Activated T-helper 1 cell treated with anti-CD3 and anti-CD28 coated beads, Interleukin-12 subunit alpha, Interleukin-12 subunit beta, Interleukin-2, Interleukin-4 antibody, amounts not matched to agents 30 ng/mL and 10 ng/mL and 1 ng/mL, durations not matched to agents 14 hours and 24 hours and 36 hours (primary cell): ENCODE measurements at regions not wholly inside any gene's neighbourhood (a gene's known extent, or its start where the extent isn't known, plus 50 kb on each side); places are given as distances from the start of the nearest gene placed in this dataset.

Source experiments
- DNase-seq: peaks from one replicate; pipeline ENCODE4 v3.0.0; 2021; ENCODE audit warnings: low spot score
- H3K27ac Mint-ChIP-seq: one replicate; pipeline ENCODE4 v1.8.0; 2021; ENCODE audit warnings: mild to moderate bottlenecking, mixed read lengths
- H3K27me3 Mint-ChIP-seq: one replicate; pipeline ENCODE4 v1.8.0; 2022; ENCODE audit warnings: mild to moderate bottlenecking, moderate library complexity, mixed read lengths; ENCODE audit not compliant: insufficient read depth
- H3K36me3 Mint-ChIP-seq: one replicate; pipeline ENCODE4 v1.8.0; 2021; ENCODE audit warnings: low read depth, mixed read lengths
- H3K4me1 Mint-ChIP-seq: one replicate; pipeline ENCODE4 v1.8.0; 2021; ENCODE audit warnings: low read depth, mixed read lengths
- H3K4me3 Mint-ChIP-seq: one replicate; pipeline ENCODE4 v1.8.0; 2021; ENCODE audit warnings: mild to moderate bottlenecking, moderate library complexity, mixed read lengths
- H3K9me3 Mint-ChIP-seq: one replicate; pipeline ENCODE4 v1.8.0; 2021; ENCODE audit warnings: mixed read lengths
- intact Hi-C: fragments of 100-400 bp; cut with micrococcal nuclease; formaldehyde crosslinking; loops from one replicate; pipeline ENCODE4 v1.15.1; 2024

DNA sequence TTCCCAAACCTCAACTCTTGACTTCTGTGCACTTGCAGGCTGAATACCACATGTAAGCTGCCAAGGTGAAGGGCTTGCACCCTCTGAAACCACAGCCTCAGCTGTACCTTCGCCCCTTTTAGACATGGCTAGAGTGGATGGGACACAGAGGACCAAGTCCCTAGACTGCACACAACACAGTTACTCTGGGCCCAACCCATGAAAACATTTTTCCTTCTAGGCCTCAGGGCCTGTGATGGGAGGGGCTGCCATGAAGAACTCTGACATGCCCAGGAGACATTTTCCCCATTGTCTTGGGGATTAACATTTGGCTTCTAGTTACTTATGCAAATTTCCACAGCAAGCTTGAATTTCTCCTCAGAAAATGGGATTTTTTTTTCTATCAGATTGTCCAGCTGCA, 331.0 kb upstream of the RGMB start:
- Mint-ChIP-seq H3K4me1 (no peaks in the 10 kb centered on the region), H3K9me3 (peaks cover 22% of the 10 kb centered on the region)
- intact Hi-C loops, result no loop called here

DNA sequence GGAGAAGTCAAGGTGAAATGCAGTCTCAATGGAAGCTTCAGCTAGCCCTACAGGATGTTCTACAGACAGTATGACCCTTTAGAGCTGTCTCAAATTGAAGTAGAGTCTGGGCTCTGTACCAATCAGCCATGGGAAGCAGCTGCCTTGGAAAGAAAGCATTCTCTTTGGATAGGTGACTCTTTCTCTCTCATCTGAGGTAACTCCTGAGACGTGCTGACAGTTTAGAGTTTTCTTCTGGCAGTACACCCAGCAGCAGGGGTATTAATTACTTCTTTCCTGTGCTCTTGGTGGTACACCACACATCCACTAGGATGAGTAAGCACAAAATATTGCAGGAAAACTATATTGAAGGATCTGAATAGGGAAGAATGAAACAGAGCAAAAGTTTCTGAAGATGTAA, 329.6 kb upstream of the RGMB start:
- H3K36me3 Mint-ChIP-seq, result no peaks in the 10 kb centered on the region
- intact Hi-C loops, result no loop called here
- H3K27me3 Mint-ChIP-seq, result no peaks in the 10 kb centered on the region
- no peak overlapping the region for H3K27ac Mint-ChIP-seq
- no peaks in the 10 kb centered on the region for H3K4me1 Mint-ChIP-seq
- H3K9me3 Mint-ChIP-seq, result peaks cover 22% of the 10 kb centered on the region
- no peak for DNase-seq
- no peak overlapping the region for H3K4me3 Mint-ChIP-seq

More for the DNA sequence above, 331.0 kb upstream of the RGMB start:
- no peak for DNase-seq
- Mint-ChIP-seq H3K4me3 (no peak overlapping the region), H3K27me3 (no peaks in the 10 kb centered on the region), H3K36me3 (no peaks in the 10 kb centered on the region), H3K27ac (no peak overlapping the region)

- H3K4me1 Mint-ChIP-seq, result no peaks in the 10 kb centered on the region
- H3K36me3 Mint-ChIP-seq, result no peaks in the 10 kb centered on the region
- H3K4me3 Mint-ChIP-seq, result no peak overlapping the region
- no peak for DNase-seq
- H3K9me3 Mint-ChIP-seq, result no peaks in the 10 kb centered on the region
- no peak overlapping the region for H3K27ac Mint-ChIP-seq
- no peaks in the 10 kb centered on the region for H3K27me3 Mint-ChIP-seq
- intact Hi-C loops, result no loop called here
Observed at GRCh38 chr5:98453296-98453695, 320.2 kb upstream of the RGMB start.

GRCh38 chr5:98454407-98454806, 319.1 kb upstream of the RGMB start:
- H3K9me3 Mint-ChIP-seq, result no peaks in the 10 kb centered on the region
- no peak for DNase-seq
- intact Hi-C loops, result no loop called here
- H3K4me1 Mint-ChIP-seq, result no peaks in the 10 kb centered on the region
- H3K27me3 Mint-ChIP-seq, result no peaks in the 10 kb centered on the region
- no peaks in the 10 kb centered on the region for H3K36me3 Mint-ChIP-seq
- no peak overlapping the region for H3K27ac Mint-ChIP-seq
- H3K4me3 Mint-ChIP-seq, result no peak overlapping the region

DNA sequence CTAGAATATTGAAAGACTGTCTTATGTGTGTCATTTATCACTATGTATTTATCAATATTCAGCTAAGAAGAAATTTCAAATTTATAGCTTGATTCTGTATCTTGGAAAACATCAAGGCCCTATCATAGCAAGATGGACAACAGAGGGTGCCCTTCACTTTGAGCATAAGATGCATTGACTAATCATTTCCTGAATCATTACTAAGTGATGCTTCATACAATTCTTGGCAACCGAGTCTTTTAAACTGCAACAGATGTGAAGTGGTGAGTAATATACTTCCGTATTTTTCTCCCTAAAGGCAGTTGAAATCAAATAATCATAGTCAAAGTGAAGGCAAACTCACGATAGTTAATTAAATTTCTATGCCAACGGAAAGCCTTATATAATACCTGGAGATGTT, 318.6 kb upstream of the RGMB start:
- intact Hi-C loops, result no loop called here
- no peaks in the 10 kb centered on the region for H3K27me3 Mint-ChIP-seq
- DNase-seq, result no peak
- H3K4me3 Mint-ChIP-seq, result no peak overlapping the region
- H3K4me1 Mint-ChIP-seq, result no peaks in the 10 kb centered on the region
- no peaks in the 10 kb centered on the region for H3K9me3 Mint-ChIP-seq
- H3K27ac Mint-ChIP-seq, result no peak overlapping the region
- no peaks in the 10 kb centered on the region for H3K36me3 Mint-ChIP-seq

DNA sequence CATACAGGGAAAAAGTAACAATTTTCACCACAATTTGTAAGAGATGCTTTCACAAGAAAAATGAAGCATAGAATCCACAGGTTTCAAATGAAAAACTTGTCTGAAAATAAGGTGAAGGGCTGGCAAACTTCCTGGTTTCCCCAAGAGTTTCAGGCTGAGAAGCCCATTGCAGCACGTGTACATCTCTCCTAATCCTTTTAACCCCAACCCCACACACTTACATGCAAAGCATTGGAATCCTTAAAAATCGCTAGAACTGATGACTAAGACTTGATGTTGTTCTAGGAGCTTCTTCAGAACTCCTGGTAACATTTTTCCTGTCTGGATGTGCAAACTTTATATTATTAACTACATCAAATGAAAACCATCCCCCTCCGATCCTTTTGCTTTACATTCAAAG, 317.8 kb upstream of the RGMB start:
- H3K36me3 Mint-ChIP-seq, result no peaks in the 10 kb centered on the region
- H3K4me1 Mint-ChIP-seq, result no peaks in the 10 kb centered on the region
- H3K4me3 Mint-ChIP-seq, result no peak overlapping the region

DNA sequence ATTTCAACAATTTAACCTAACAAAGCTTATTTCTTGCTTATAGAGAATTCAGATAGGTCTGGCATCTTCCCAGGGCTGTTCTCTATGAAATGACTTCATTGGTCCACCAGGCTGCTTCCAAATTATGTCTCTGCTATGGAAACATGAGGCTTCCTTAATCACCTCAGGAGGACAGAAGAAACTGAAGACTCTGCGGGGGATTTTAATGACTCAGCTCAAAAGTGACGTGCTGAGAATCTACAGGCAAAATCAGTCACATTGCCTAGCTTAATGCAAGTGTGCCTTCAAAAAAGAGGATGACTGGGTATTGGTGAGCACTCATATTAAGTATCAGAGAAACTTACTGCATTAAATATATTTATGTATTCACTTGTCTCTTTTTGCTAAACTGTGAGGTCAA, 315.5 kb upstream of the RGMB start:
- no peak overlapping the region for H3K27ac Mint-ChIP-seq
- H3K4me1 Mint-ChIP-seq, result no peaks in the 10 kb centered on the region
- H3K36me3 Mint-ChIP-seq, result no peaks in the 10 kb centered on the region
- DNase-seq, result no peak
- H3K27me3 Mint-ChIP-seq, result no peaks in the 10 kb centered on the region
- no peaks in the 10 kb centered on the region for H3K9me3 Mint-ChIP-seq
- intact Hi-C loops, result no loop called here
- no peak overlapping the region for H3K4me3 Mint-ChIP-seq

More for the DNA sequence above, 317.8 kb upstream of the RGMB start:
- Mint-ChIP-seq H3K27ac (no peak overlapping the region), H3K9me3 (no peaks in the 10 kb centered on the region), H3K27me3 (no peaks in the 10 kb centered on the region)
- intact Hi-C loops, result no loop called here
- DNase-seq, result no peak

GRCh38 chr5:98458726-98459125, 314.7 kb upstream of the RGMB start:
- DNase-seq, result no peak
- no peaks in the 10 kb centered on the region for H3K27me3 Mint-ChIP-seq
- H3K27ac Mint-ChIP-seq, result no peak overlapping the region
- H3K9me3 Mint-ChIP-seq, result no peaks in the 10 kb centered on the region
- no peaks in the 10 kb centered on the region for H3K36me3 Mint-ChIP-seq
- intact Hi-C loops, result no loop called here
- H3K4me1 Mint-ChIP-seq, result no peaks in the 10 kb centered on the region
- no peak overlapping the region for H3K4me3 Mint-ChIP-seq

GRCh38 chr5:98460536-98460935, 312.9 kb upstream of the RGMB start:
- H3K4me3 Mint-ChIP-seq, result no peak overlapping the region
- no peak overlapping the region for H3K27ac Mint-ChIP-seq
- intact Hi-C loops, result no loop called here

DNA sequence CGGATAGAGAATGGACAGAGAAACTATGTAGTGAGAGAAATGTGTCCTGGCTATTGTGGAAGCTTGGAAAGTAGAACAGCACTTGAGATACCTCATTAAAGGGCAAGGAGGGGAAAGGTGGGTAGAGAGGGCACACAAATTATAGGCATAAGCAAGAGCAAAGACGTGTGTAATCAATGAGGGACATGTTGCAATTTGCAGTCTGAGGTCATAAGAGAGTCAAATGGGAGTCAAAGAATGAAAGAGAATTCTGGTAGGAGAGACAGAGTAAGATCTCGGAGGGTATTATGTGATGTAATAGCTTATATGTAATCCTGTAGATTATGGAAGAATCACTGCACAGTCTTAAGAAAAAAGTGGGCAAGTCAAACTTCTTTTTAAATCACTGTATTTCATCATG, 312.0 kb upstream of the RGMB start:
- H3K36me3 Mint-ChIP-seq, result no peaks in the 10 kb centered on the region
- DNase-seq, result no peak
- no peak overlapping the region for H3K27ac Mint-ChIP-seq
- intact Hi-C loops, result no loop called here
- H3K27me3 Mint-ChIP-seq, result no peaks in the 10 kb centered on the region
- no peaks in the 10 kb centered on the region for H3K4me1 Mint-ChIP-seq
- no peaks in the 10 kb centered on the region for H3K9me3 Mint-ChIP-seq
- H3K4me3 Mint-ChIP-seq, result no peak overlapping the region

More at GRCh38 chr5:98460536-98460935, 312.9 kb upstream of the RGMB start:
- no peaks in the 10 kb centered on the region for H3K36me3 Mint-ChIP-seq
- no peak for DNase-seq
- no peaks in the 10 kb centered on the region for H3K4me1 Mint-ChIP-seq
- H3K9me3 Mint-ChIP-seq, result no peaks in the 10 kb centered on the region
- no peaks in the 10 kb centered on the region for H3K27me3 Mint-ChIP-seq

GRCh38 chr5:98463222-98463621, 310.2 kb upstream of the RGMB start:
- intact Hi-C loops, result no loop called here
- no peaks in the 10 kb centered on the region for H3K4me1 Mint-ChIP-seq
- no peaks in the 10 kb centered on the region for H3K9me3 Mint-ChIP-seq
- H3K36me3 Mint-ChIP-seq, result no peaks in the 10 kb centered on the region
- H3K4me3 Mint-ChIP-seq, result no peak overlapping the region
- H3K27me3 Mint-ChIP-seq, result no peaks in the 10 kb centered on the region
- H3K27ac Mint-ChIP-seq, result no peak overlapping the region
- no peak for DNase-seq

- no peak for DNase-seq
- Mint-ChIP-seq H3K4me1 (no peaks in the 10 kb centered on the region), H3K9me3 (no peaks in the 10 kb centered on the region), H3K4me3 (no peak overlapping the region), H3K27ac (no peak overlapping the region), H3K36me3 (no peaks in the 10 kb centered on the region), H3K27me3 (no peaks in the 10 kb centered on the region)
- intact Hi-C loops, result no loop called here
Observed at GRCh38 chr5:98463676-98464075, 309.8 kb upstream of the RGMB start.

DNA sequence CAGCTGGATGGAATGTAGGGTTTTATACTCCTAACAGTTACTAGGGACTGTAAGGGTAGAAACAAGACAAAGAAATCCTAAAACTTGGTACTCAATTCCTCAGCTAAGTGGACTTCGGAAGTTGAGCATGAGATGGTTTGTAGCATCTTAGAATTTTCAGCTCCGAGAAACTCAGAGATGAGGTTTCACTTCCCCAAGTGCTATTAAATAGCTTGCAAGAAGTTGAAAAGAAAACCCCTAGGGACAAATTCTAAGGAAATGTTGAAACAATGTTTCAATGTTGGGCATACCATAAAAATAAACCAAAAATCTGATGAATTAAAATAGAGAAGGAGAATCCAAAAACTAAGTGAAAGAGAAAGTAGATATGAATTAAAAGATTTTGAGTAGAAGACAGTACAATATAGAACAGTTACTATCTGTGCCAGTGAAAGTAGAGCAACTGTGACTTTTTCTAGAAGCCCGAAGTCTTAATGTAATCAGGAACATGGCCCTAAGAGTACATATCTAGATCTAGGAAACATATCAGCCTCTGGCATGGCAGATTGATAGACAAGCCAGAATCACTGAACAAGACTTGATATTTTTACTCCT, 308.6 kb upstream of the RGMB start:
- Mint-ChIP-seq H3K27me3 (no peaks in the 10 kb centered on the region), H3K36me3 (no peaks in the 10 kb centered on the region), H3K27ac (no peak overlapping the region), H3K4me1 (no peaks in the 10 kb centered on the region), H3K9me3 (no peaks in the 10 kb centered on the region), H3K4me3 (no peak overlapping the region)
- intact Hi-C loops, result no loop called here
- no peak for DNase-seq

DNA sequence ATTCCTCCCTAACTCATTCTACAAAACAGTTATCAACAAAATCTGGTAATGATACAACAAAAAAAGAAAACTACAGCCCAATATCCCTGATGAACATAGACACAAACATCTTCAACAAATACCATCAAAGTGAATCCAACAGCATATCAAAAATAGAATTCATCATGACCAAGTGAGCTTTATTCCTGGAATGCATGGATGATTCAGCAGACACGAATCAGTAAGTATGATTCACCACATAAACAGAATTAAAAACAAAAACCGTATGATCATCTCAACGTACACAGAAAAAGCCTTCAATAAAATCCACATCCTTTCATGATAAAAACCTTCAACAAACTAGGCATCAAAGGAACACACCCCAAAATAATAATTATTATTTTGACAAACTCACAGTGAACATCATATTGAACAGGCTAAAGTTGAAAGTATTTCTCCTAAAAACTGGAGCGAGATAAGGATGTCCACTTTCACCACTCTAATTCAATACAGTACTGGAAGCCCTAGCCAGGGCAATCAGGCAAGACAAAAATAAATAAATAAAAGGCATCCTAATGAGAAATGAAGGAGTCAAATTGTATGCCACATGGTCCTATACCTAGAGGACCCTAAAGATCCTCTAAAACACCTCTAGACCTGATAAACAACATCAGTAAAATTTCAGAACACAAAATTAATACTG, 305.1 kb upstream of the RGMB start:
- intact Hi-C loops, result no loop called here
- H3K4me3 Mint-ChIP-seq, result no peak overlapping the region
- no peaks in the 10 kb centered on the region for H3K4me1 Mint-ChIP-seq
- no peaks in the 10 kb centered on the region for H3K9me3 Mint-ChIP-seq
- no peak overlapping the region for H3K27ac Mint-ChIP-seq
- no peaks in the 10 kb centered on the region for H3K27me3 Mint-ChIP-seq
- no peaks in the 10 kb centered on the region for H3K36me3 Mint-ChIP-seq
- no peak for DNase-seq
